Hematopoietic multipotent progenitor cell treated with erythropoietin and hydrocortisone succinate and interleukin-3 and kit ligand, for 15 days (in vitro differentiated cells): ENCODE measurements at regions not wholly inside any gene's neighbourhood (a gene's known extent, or its start where the extent isn't known, plus 50 kb on each side); places are given as distances from the start of the nearest gene placed in this dataset.

Experiments used
- DNase-seq: peaks from one replicate; pipeline ENCODE4 v3.0.0-alpha.2; 2015; ENCODE audit warnings: low spot score

- no peak for DNase-seq
Observed at GRCh38 chr13:23983671-23984070, 86.4 kb upstream of the C1QTNF9B start.

GRCh38 chr13:23984546-23984945, 87.2 kb upstream of the C1QTNF9B start:
- DNase-seq: no peak

- DNase-seq: no peak
Observed at GRCh38 chr13:23985060-23985459, 87.8 kb upstream of the C1QTNF9B start.

DNA sequence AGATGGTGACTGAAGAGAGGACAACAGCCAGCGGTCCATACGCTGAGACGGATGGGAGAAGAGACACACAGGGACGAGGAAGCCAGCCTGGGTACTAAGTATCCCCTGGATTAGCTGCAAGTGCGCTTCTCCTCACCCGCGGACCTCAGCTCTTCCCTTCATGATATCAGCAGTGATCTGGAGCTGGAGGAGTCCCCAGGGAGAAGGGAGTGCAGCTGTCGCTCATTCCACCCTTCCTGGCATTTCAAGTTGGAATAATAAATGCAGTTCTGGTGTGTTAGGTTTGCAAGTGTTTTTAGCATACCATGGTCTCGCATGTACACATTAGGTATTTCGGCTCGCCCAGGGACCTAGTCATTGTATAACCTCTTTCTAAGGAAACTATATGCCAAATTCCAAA, 88.5 kb upstream of the C1QTNF9B start:
- no peak for DNase-seq

GRCh38 chr13:23986619-23987018, 89.3 kb upstream of the C1QTNF9B start:
- DNase-seq: no peak

GRCh38 chr13:23987331-23987894, 90.1 kb upstream of the C1QTNF9B start:
- no peak for DNase-seq

DNA sequence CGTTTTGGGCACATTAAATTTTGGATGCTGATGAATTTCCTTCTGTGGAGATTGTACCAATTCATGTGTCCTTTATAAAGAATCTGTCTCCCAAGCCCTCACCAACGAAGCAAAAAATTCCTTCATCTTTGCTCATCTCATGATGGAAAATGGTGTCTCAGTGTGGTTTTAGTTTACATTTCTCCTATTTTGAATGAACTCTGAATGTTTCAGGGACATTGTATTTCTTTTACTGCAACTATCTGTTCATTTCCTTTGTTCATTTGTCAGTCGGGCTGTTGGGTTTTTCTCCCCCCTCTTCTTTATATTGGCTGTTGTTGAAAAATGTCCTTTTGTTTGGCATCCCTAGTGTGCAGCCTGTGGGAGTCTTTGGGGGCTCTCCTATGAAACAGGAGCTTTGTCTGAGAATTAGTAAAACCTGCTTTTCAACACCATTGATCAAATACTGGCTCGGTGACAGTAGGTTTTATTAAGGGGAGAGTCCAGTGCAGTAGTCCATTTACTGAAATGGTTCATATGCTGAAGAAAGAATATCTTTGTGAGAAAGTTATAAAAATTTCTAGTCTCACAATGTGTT, 91.3 kb upstream of the C1QTNF9B start:
- no peak for DNase-seq

- DNase-seq: no peak
Observed at GRCh38 chr13:23990455-23990854, 93.2 kb upstream of the C1QTNF9B start.

DNA sequence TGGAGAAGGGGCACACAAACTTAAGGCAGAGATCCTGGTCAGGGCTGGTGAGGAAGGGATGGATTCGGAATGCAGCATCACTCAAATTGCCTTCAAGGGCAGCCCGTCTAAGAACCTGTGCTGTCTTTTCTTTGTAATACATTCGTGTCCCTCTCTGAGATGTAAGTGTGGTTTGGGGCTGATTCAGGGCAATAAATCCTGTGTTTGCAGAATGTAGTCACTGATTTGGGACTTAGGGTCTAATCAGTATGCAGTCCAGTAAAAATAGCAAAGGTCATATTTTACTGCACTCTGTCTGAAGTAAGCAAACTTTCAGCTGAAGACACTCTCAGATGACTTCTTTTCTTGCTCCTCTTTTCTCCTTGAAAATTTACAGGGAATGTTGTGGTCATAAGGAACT, 93.8 kb upstream of the C1QTNF9B start:
- no peak for DNase-seq

DNA sequence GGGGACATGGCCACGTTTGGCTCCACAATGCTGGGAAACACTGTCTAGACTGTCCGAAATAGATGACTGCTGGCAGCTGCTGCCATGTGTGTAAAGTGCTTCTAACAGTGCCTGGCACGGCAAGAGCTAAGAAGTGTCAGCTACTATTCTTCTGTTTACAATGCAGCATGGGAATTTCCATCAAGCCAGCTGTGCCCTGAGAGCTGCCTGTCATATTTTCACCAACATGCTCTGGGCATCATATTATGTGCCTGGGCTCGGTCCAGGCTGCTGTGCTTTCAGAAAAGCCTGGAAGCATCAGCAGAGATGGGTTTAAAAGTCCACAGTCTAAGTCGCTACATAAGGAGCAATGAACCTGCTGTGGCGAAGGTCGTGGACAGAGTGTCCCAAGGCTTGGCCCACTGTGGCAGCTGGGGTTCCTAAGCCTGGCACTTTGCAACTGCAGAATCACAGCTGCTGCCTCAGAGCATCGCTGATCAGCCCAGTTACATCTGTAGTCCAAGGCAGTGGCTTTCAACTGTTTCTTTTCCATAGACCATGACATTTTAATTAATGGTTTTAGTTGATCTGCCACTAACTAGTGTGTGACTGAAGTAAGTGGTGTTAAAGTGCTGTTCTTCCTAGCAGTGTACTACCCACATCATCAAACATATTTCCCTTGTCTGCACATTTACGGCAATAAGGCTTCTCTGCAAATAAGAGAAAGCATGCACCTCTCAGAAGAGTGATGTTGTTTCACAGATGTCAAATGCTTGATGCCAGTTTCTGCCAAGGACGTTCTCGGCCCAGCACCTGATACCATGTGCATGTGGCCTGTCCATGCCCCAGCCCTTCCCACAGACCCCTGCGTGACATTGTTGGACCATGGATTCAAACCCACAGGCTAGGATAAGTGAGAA, 95.7 kb upstream of the C1QTNF9B start:
- no peak for DNase-seq

DNA sequence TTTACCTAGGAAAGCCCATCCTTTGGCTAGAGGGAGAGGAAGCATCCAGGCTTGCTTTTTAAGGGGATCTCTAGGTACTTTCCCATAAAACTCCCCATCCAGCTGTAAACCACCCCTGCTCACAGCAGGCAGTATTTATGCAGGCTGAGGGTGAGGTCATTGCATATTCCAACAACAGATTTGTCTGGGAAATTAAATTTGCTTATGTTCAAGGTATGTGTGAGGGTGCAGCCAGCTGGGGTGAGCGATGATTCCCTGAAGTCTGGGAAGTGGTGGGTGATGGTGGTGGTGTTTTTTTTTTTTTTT, 96.3 kb upstream of the C1QTNF9B start:
- DNase-seq: no peak

DNA sequence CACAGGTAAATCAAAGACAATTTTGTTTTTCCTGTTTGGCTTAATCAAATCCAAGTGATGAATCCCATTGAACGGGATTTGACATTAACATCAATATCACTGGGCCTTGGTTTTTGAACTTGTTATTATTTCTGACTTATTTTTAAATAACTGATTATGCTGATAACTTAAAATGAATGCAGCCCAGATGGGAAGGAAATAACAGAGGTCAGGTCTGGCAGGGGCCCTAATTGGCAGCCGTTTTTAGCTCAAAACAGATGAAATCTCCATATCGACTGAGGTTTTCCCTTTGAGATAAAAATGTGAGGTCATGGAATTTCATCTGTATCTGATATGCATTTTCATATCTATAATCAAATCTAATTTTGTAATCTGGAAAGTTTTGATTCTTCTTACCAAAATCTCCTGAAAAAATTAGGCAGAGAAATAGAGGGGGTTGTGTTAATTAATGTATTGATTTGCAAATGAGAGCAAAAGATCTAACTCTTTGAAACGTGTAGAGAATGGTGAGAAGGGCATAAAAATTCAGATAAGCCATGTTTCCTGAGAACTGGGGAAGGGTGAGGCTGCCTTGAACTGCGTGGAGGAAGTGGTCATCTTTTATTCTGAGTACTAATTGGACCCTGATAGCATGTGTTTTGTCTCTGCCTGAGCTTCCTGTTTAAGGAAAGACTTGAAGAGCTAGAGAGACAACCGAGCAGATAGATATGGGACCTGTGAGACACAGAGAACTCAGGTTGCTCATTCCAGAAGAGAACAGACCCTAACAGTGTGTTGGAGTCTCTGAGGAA, 98.2 kb upstream of the C1QTNF9B start:
- DNase-seq: no peak

DNA sequence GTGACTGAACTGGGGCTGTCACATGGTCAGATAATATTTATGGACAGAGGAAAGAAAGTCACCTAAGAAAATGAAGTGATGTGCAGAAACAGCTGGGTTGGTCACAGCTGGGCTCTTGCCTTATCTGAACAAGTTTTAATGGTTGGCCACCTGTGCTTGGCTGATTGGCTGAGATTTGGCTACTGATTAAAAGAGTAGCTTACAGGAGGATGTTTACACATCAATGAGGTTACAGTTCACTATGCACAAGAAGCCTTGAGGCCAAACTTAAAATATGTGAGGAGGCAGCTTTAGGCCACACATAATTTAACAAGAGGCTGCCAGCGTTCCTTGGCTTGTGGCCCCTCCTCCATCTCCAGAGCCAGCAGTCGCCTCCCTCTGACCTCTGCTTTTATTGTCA, 99.2 kb upstream of the C1QTNF9B start:
- DNase-seq: no peak

GRCh38 chr13:23999424-23999823, 102.1 kb upstream of the C1QTNF9B start:
- DNase-seq: no peak

DNA sequence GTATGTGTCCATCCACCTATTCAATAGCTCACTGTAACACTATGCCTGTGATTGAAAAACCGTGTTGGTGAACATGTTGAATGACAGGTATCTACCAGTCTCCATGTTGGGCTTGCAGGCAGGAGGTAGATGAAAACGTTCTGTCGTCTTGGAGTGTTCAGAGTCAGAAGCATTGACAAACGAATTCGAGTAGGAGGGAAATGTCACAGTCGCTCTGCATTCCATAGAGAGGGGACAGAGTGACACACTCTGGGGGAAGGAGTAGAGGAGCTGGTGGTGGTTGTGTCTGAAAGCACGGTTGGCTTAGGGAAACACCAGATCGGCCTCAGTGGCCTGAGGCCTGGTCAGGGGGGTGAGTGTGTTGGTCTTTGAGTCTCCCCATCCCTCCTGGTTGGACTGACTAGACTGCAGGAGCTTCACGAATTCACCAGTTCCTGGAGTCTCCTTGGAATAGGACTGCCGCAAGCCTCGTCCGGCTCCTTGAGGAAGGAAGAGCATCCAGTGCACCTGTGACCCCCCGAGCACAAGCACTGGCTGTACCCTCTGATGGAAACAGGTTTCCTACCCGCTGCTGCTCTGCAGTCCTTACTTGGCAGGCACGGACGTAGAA, 105.0 kb upstream of the C1QTNF9B start:
- no peak for DNase-seq

DNA sequence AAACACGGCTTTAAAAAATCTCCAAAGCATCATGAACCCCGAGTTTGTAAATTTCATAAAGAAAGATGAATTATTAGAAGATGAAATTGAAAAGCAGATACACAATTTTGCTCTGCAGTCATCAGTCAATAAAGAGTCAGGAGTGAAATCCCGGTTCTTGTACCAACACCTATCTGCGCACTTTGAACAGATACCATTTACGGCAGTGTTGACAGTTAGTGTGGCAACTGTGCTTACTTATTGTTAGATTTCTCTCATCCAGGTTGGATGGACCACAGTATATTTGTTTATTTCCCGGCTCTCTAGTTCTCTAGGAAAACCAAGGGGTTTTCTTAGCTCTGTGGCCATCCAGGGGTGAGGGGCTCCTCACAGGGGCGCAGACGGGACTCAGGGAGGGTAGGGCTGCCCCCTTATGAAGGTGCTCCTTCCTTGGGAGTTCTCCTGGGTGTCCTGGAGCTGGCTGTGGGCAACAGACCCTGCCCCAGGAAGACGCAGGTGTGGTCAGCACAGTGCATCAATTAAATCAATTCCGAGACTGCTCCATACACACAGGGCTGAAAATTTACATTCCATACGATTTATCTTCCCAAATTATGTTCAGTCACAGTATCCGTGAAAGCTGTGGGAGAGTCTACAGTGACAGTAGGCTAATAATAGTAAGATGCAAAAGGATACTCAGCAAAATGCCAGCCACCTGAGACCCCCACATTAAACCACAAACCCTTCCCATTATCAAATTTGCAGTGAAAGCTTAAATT, 107.0 kb upstream of the C1QTNF9B start:
- DNase-seq: no peak

DNA sequence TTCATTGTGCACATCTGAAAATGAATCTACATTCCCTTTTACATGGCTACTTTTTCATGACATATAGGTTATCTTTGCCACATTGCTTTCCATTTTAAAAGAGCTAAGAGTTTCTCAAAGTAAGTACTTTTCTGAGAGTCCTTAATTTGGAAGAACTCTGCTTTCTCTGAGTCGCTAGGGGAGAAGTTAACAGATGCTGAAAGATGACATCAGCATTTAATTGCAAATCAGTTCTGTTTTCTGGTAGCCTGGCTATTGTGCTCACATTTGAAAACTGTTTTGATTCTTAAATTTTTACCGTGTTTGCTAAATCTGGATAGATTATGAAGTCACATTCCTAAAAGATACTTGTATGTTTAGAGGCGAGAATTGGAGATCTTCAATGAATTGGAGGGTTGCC, 107.7 kb upstream of the C1QTNF9B start:
- no peak for DNase-seq

- DNase-seq: no peak
Observed at GRCh38 chr13:24005755-24006281, 108.5 kb upstream of the C1QTNF9B start.

DNA sequence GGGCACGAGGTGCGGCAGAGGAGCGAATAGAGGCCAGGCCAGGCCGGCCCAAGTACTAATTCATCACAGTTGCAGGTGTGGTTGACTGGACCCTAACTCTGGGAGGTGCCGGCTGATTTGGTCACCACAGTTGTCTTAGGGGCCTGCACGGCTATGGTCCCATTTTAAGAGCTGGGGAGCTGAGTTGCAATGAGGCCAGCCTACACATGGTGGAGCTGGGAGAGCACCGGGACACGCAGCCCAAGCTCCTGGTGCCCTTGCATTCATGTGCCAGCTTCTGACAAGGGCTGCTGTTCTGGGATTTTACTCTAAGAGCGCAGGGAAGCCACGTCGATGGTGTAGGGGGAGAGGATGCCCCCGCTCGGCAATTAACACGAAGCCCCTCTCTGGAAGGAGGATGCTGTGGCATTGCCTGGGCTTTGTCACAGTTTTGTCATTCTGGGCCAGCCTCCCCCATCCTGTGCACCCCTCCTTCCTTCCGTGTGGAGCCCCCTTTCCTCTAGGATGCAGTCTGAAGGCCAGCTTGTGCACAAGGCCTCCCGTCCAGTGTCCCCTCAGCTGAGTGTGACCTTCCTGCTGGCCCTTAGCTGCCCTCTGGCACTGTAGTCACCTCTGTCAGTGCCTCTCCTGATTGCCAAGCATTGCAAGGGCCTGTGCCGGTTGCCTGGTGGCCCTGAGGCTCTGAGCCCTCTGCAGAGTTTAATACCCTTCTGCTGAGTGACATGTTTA, 109.4 kb upstream of the C1QTNF9B start:
- DNase-seq: no peak

DNA sequence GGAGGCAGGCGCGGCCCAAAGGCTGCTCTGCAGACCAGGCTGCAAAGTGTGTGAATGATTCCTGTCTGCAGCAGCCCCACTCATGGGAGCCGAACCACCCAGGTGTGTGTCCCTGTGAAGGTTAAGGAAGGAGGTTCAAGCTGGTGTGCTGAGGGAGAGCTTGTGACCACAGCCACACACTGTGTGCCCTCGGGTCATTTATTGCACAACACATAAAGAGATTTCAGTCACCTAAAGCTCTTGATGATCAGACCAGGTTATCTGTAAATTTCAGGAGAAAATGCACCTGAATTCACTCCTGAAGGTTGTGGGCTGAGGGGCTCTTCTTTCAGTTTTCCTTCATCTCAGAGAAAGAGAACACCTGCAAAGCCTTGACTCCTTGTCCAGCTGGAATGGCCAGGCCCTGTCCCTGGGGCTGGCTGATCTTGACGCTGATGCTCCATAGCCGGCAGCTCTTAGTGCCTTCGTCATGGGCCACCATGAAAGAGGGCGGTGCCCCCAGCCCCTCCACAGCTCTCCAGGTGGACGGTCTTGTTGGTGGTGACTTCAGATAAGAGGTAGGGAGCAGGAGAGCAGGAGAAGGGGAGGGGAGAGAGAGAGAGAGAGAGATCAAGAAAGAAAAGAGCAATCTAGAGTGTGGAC, 110.8 kb upstream of the C1QTNF9B start:
- DNase-seq: no peak
